PC-3 (cell line): ENCODE measurements at regions not wholly inside any gene's neighbourhood (a gene's known extent, or its start where the extent isn't known, plus 50 kb on each side); places are given as distances from the start of the nearest gene placed in this dataset.

Source experiments
- ATAC-seq: fragments of 200-7000 bp; cut with Tn5 transposase; 2 replicates; pipeline ENCODE4 v1.9.1; 2020; ENCODE audit warnings: mild to moderate bottlenecking, moderate library complexity
- BruUV-seq: library from RNA; stranded (reverse); fragments of 400-500 nt; replicated peaks from 2 replicates; lab custom pipeline; 2021; lab: Mats Ljungman, UMichigan
- CTCF ChIA-PET: fragments of 300-600 bp; sonication (Branson Sonifier 250); formaldehyde crosslinking; loops from one replicate; lab custom pipeline; 2022; ENCODE audit warnings: antibody characterized with exemption; lab: Charles Lee
- POLR2A ChIA-PET: fragments of 300-600 bp; sonication (Branson Sonifier 250); formaldehyde crosslinking; loops from one replicate; lab custom pipeline; 2022; ENCODE audit warnings: antibody characterized with exemption; ENCODE audit not compliant: unreplicated experiment; lab: Charles Lee
- DNase-seq: peaks from one replicate; pipeline ENCODE4 v3.0.0-alpha.2; 2015
- H2AFZ ChIP-seq: fragments of 300-600 bp; sonication (generic); 2 replicates; pipeline ENCODE4 v1.6.0; 2016; ENCODE audit warnings: antibody characterized with exemption, low read length
- H3F3A ChIP-seq: fragments of 300-600 bp; sonication (generic); one replicate; pipeline ENCODE4 v1.6.0; 2017; ENCODE audit warnings: antibody characterized with exemption, low read length, control low read depth, mild to moderate bottlenecking; ENCODE audit not compliant: unreplicated experiment
- H3K27ac ChIP-seq: fragments of 300-600 bp; sonication (generic); 2 replicates; pipeline ENCODE4 v1.5.1; 2016; ENCODE audit warnings: mild to moderate bottlenecking, low read length
- H3K27me3 ChIP-seq: fragments of 300-600 bp; sonication (generic); 2 replicates; pipeline ENCODE4 v1.6.1; 2016; ENCODE audit warnings: low read length, mixed read lengths
- H3K36me3 ChIP-seq: fragments of 300-600 bp; sonication (generic); 2 replicates; pipeline ENCODE4 v1.6.1; 2016; ENCODE audit warnings: low read depth, mixed run types, low read length, mixed read lengths
- H3K4me1 ChIP-seq: fragments of 300-600 bp; sonication (generic); 2 replicates; pipeline ENCODE4 v1.5.1; 2016; ENCODE audit warnings: low read length; ENCODE audit not compliant: insufficient read depth
- H3K4me2 ChIP-seq: fragments of 300-600 bp; sonication (generic); 2 replicates; pipeline ENCODE4 v1.6.0; 2016; ENCODE audit warnings: low read length
- H3K4me3 ChIP-seq: fragments of 300-600 bp; sonication (generic); 2 replicates; pipeline ENCODE4 v1.5.1; 2016; ENCODE audit warnings: mild to moderate bottlenecking, low read length, mixed read lengths
- H3K79me2 ChIP-seq: fragments of 300-600 bp; sonication (generic); 2 replicates; pipeline ENCODE4 v1.6.1; 2017; ENCODE audit warnings: low read length, mixed read lengths
- H3K9ac ChIP-seq: fragments of 300-600 bp; sonication (generic); 2 replicates; pipeline ENCODE4 v1.6.0; 2016; ENCODE audit warnings: mild to moderate bottlenecking, low read length
- H3K9me2 ChIP-seq: fragments of 300-600 bp; sonication (generic); replicated peaks from 2 replicates; pipeline ENCODE4 v1.6.1; 2016; ENCODE audit warnings: mixed run types, low read length, mixed read lengths
- H3K9me3 ChIP-seq: fragments of 300-600 bp; sonication (generic); 2 replicates; pipeline ENCODE4 v1.6.1; 2016; ENCODE audit warnings: low read length, mixed read lengths
- H4K20me1 ChIP-seq: fragments of 300-600 bp; sonication (generic); 2 replicates; pipeline ENCODE4 v1.6.1; 2016; ENCODE audit warnings: low read length, mixed read lengths
- CTCF ChIP-seq: fragments of 300-600 bp; sonication (generic); conservative IDR thresholded peaks from 2 replicates; pipeline ENCODE4 v1.5.1; 2017; ENCODE audit warnings: antibody characterized with exemption, low read depth, mild to moderate bottlenecking, low read length
- EZH2 ChIP-seq: fragments of 300-600 bp; sonication (generic); IDR thresholded peaks from one replicate; pipeline ENCODE4 v1.6.1; 2017; ENCODE audit warnings: antibody characterized with exemption, mild to moderate bottlenecking, low read length; ENCODE audit not compliant: unreplicated experiment
- EZH2phosphoT487 ChIP-seq: fragments of 300-600 bp; sonication (generic); IDR thresholded peaks from 2 replicates; pipeline ENCODE4 v1.6.1; 2018; ENCODE audit warnings: mild to moderate bottlenecking, antibody characterized with exemption, low read length, borderline replicate concordance
- intact Hi-C: fragments of 100-400 bp; cut with micrococcal nuclease; formaldehyde crosslinking; loops from 2 replicates; pipeline ENCODE4 v1.9.0; 2023

GRCh38 chr20:18984238-18985200 lies 170.9 kb downstream of the SCP2D1 start:
- BruUV-seq: no TSS peak
- ATAC-seq: no peak
- intact Hi-C loops: no loop called here

GRCh38 chr20:18985551-18985950 lies 172.0 kb downstream of the SCP2D1 start:
- ChIA-PET CTCF (no interaction called here), POLR2A (no interaction called here)
- no peaks in the 10 kb centered on the region for H3K9me2 ChIP-seq
- H3K9ac ChIP-seq: no peak overlapping the region
- no peak overlapping the region for H2AFZ ChIP-seq
- no peaks in the 10 kb centered on the region for H3F3A ChIP-seq
- peaks cover 33% of the 10 kb centered on the region for H3K4me1 ChIP-seq
- no peaks in the 10 kb centered on the region for H3K27me3 ChIP-seq
- no peaks in the 10 kb centered on the region for H3K36me3 ChIP-seq
- no peaks in the 10 kb centered on the region for H3K9me3 ChIP-seq
- ATAC-seq (no peak), DNase-seq (peak; percentile 52)
- peak overlapping the region; percentile 88; the same call in 1 of the 2 replicates for H3K27ac ChIP-seq
- intact Hi-C loops: no loop called here
- TF ChIP-seq EZH2phosphoT487 (0 out of 2 replicates have a peak, but pooled peaks have one; percentile 42), CTCF (no peak), EZH2 (no peak)
- H3K79me2 ChIP-seq: no peaks in the 10 kb centered on the region
- no peak overlapping the region for H3K4me3 ChIP-seq
- H4K20me1 ChIP-seq: no peaks in the 10 kb centered on the region
- BruUV-seq: no TSS peak
- no peak overlapping the region for H3K4me2 ChIP-seq

More at GRCh38 chr20:18984238-18985200, 170.9 kb downstream of the SCP2D1 start:
- Histone ChIP-seq H3K9me2 (no peaks in the 10 kb centered on the region), H3K9me3 (no peaks in the 10 kb centered on the region), H3K27ac (peak overlapping the region; percentile 88), H3F3A (no peaks in the 10 kb centered on the region), H3K4me1 (peaks cover 33% of the 10 kb centered on the region), H3K36me3 (no peaks in the 10 kb centered on the region), H3K79me2 (no peaks in the 10 kb centered on the region), H4K20me1 (no peaks in the 10 kb centered on the region), H2AFZ (peak overlapping the region; percentile 60), H3K9ac (peak overlapping the region; percentile 70), H3K27me3 (no peaks in the 10 kb centered on the region), H3K4me3 (no peak overlapping the region), H3K4me2 (peak overlapping the region; percentile 58)
- DNase-seq: peak; percentile 38
- POLR2A ChIA-PET: no interaction called here
- CTCF ChIA-PET: no interaction called here
- TF ChIP-seq EZH2phosphoT487: no peak
- no peak for TF ChIP-seq EZH2
- TF ChIP-seq CTCF: no peak
